MM.1S (cell line): ENCODE measurements at regions not wholly inside any gene's neighbourhood (a gene's known extent, or its start where the extent isn't known, plus 50 kb on each side); places are given as distances from the start of the nearest gene placed in this dataset.
"Not testable (repeated sequence)": the region's sequence is repeated elsewhere in the genome, so short reads cannot be mapped to it uniquely, and the experiment has no call there.

Source experiments
- DNase-seq: peaks from one replicate; pipeline ENCODE4 v3.0.0-alpha.2; 2015
- H2AFZ ChIP-seq: fragments of 300-600 bp; sonication (generic); 2 replicates; pipeline ENCODE4 v1.6.0; 2016; ENCODE audit warnings: antibody characterized with exemption, low read length
- H3F3A ChIP-seq: fragments of 300-600 bp; sonication (generic); 2 replicates; pipeline ENCODE4 v1.6.1; 2016; ENCODE audit warnings: mild to moderate bottlenecking, antibody characterized with exemption, low read length, moderate library complexity, mixed read lengths; ENCODE audit not compliant: insufficient read depth
- H3K27ac ChIP-seq: fragments of 300-600 bp; sonication (generic); 2 replicates; pipeline ENCODE4 v1.5.1; 2016; ENCODE audit warnings: mild to moderate bottlenecking, low read length
- H3K27me3 ChIP-seq: fragments of 300-600 bp; sonication (generic); replicated peaks from 2 replicates; pipeline ENCODE4 v1.6.0; 2016; ENCODE audit warnings: low read length; ENCODE audit not compliant: insufficient read depth
- H3K36me3 ChIP-seq: fragments of 300-600 bp; sonication (generic); replicated peaks from 2 replicates; pipeline ENCODE4 v1.6.1; 2016; ENCODE audit warnings: mild to moderate bottlenecking, low read length, mixed read lengths; ENCODE audit not compliant: insufficient read depth
- H3K4me1 ChIP-seq: fragments of 300-600 bp; sonication (generic); 2 replicates; pipeline ENCODE4 v1.6.1; 2016; ENCODE audit warnings: low read length, mixed read lengths
- H3K4me2 ChIP-seq: fragments of 300-600 bp; sonication (generic); 2 replicates; pipeline ENCODE4 v1.6.0; 2016; ENCODE audit warnings: low read depth, low read length
- H3K4me3 ChIP-seq: fragments of 300-600 bp; sonication (generic); 2 replicates; pipeline ENCODE4 v1.5.1; 2016; ENCODE audit warnings: low read length, mixed read lengths
- H3K79me2 ChIP-seq: fragments of 300-600 bp; sonication (generic); 2 replicates; pipeline ENCODE4 v1.6.1; 2016; ENCODE audit warnings: mixed run types, low read length, mixed read lengths
- H3K9ac ChIP-seq: fragments of 300-600 bp; sonication (generic); 2 replicates; pipeline ENCODE4 v1.6.1; 2016; ENCODE audit warnings: low read length, mixed read lengths
- H3K9me2 ChIP-seq: fragments of 300-600 bp; sonication (generic); replicated peaks from 2 replicates; pipeline ENCODE4 v1.6.1; 2016; ENCODE audit warnings: mild to moderate bottlenecking, low read length, mixed read lengths; ENCODE audit not compliant: insufficient read depth
- H3K9me3 ChIP-seq: fragments of 300-600 bp; sonication (generic); replicated peaks from 2 replicates; pipeline ENCODE4 v1.6.1; 2016; ENCODE audit warnings: mild to moderate bottlenecking, low read length, mixed read lengths; ENCODE audit not compliant: insufficient read depth
- H4K20me1 ChIP-seq: fragments of 300-600 bp; sonication (generic); 2 replicates; pipeline ENCODE4 v1.6.1; 2016; ENCODE audit warnings: mild to moderate bottlenecking, low read length, moderate library complexity, mixed read lengths; ENCODE audit not compliant: insufficient read depth
- CTCF ChIP-seq: fragments of 300-600 bp; sonication (generic); IDR thresholded peaks from 2 replicates; pipeline ENCODE4 v1.5.1; 2016; ENCODE audit warnings: antibody characterized with exemption, low read length, mixed read lengths
- EZH2 ChIP-seq: fragments of 300-600 bp; sonication (generic); optimal IDR thresholded peaks from 2 replicates; pipeline ENCODE3; 2017; ENCODE audit warnings: low read depth, mild to moderate bottlenecking, antibody characterized with exemption, low read length, mixed read lengths
- EZH2phosphoT487 ChIP-seq: fragments of 300-600 bp; sonication (generic); IDR thresholded peaks from 2 replicates; pipeline ENCODE4 v1.6.1; 2018; ENCODE audit warnings: antibody characterized with exemption, low read length

- Histone ChIP-seq H3K27me3 (no peaks in the 10 kb centered on the region), H3K9ac (no peak overlapping the region), H2AFZ (no peak overlapping the region), H3K4me2 (no peak overlapping the region), H3K4me3 (no peak overlapping the region), H4K20me1 (no peaks in the 10 kb centered on the region), H3K36me3 (no peaks in the 10 kb centered on the region), H3K9me2 (no peaks in the 10 kb centered on the region), H3F3A (no peaks in the 10 kb centered on the region), H3K9me3 (no peaks in the 10 kb centered on the region), H3K27ac (no peak overlapping the region), H3K4me1 (no peaks in the 10 kb centered on the region), H3K79me2 (no peaks in the 10 kb centered on the region)
- DNase-seq, result no peak
- TF ChIP-seq EZH2phosphoT487 (no peak), EZH2 (no peak), CTCF (no peak)
Observed at GRCh38 chr4:128623508-128624215, 185.8 kb upstream of the JADE1 start.

GRCh38 chr4:128620279-128620965 is 189.1 kb upstream of the JADE1 start:
- H3K79me2 ChIP-seq, DNase-seq, H3K9ac ChIP-seq, H3K4me2 ChIP-seq, H3K36me3 ChIP-seq, H3K9me2 ChIP-seq, H3K9me3 ChIP-seq, H3K4me3 ChIP-seq, H3F3A ChIP-seq, H2AFZ ChIP-seq, H3K27me3 ChIP-seq, H4K20me1 ChIP-seq, H3K4me1 ChIP-seq, H3K27ac ChIP-seq: not testable (repeated sequence)

GRCh38 chr4:128615197-128615596 is 194.3 kb upstream of the JADE1 start:
- Histone ChIP-seq H2AFZ (no peak overlapping the region), H4K20me1 (no peaks in the 10 kb centered on the region), H3K79me2 (no peaks in the 10 kb centered on the region), H3K27ac (no peak overlapping the region), H3K4me2 (no peak overlapping the region), H3F3A (no peaks in the 10 kb centered on the region), H3K4me1 (no peaks in the 10 kb centered on the region), H3K27me3 (no peaks in the 10 kb centered on the region), H3K36me3 (no peaks in the 10 kb centered on the region), H3K9me2 (no peaks in the 10 kb centered on the region), H3K9ac (no peak overlapping the region), H3K9me3 (no peaks in the 10 kb centered on the region), H3K4me3 (no peak overlapping the region)
- DNase-seq, result no peak
- TF ChIP-seq CTCF, result no peak
- TF ChIP-seq EZH2, result no peak
- no peak for TF ChIP-seq EZH2phosphoT487

- Histone ChIP-seq H3K9ac (no peak overlapping the region), H4K20me1 (no peaks in the 10 kb centered on the region), H3K36me3 (no peaks in the 10 kb centered on the region), H2AFZ (no peak overlapping the region), H3F3A (no peaks in the 10 kb centered on the region), H3K4me3 (no peak overlapping the region), H3K4me1 (no peaks in the 10 kb centered on the region), H3K4me2 (no peak overlapping the region), H3K79me2 (no peaks in the 10 kb centered on the region), H3K27ac (no peak overlapping the region), H3K27me3 (no peaks in the 10 kb centered on the region), H3K9me3 (no peaks in the 10 kb centered on the region), H3K9me2 (no peaks in the 10 kb centered on the region)
- no peak for TF ChIP-seq CTCF
- no peak for TF ChIP-seq EZH2phosphoT487
- TF ChIP-seq EZH2, result no peak
- no peak for DNase-seq
Observed at GRCh38 chr4:128608006-128608405, 201.5 kb upstream of the JADE1 start.
